ENCODE measurements at regions not wholly inside any gene's neighbourhood (a gene's known extent, or its start where the extent isn't known, plus 50 kb on each side); places are given as distances from the start of the nearest gene placed in this dataset.

DNA sequence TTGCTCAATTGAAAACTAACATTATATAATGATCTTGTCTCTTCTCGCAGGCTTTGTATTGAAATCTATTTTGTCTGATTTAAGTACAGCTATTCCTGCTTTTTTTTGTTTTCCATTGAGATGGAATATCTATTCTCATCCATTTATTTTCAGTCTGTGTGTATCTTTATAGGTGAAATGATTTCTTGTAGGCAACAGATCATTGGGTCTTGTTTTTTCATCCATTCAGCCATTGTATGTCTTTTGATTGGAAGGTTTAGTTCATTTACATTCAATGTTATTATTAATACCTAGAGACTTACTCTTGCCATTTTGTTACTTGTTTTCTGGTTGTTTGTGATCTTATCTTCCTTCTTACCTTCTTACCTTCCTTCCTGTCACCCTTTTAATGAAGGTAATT is 77.8 kb upstream of the TRPC6 start:
- TF ChIP-seq EZH2 (IDR thresholded peaks at IDR 0.05; ENCODE audit: borderline replicate concordance, low read depth, low read length, severe bottlenecking), result no peak
- no peak for TF ChIP-seq GATA2 (IDR thresholded peaks at IDR 0.05; ENCODE audit: insufficient read depth, insufficient read length, low read depth, low read length)
- TF ChIP-seq, protein P1, sequence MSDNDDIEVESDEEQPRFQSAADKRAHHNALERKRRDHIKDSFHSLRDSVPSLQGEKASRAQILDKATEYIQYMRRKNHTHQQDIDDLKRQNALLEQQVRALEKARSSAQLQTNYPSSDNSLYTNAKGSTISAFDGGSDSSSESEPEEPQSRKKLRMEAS (IDR thresholded peaks at IDR 0.05; ENCODE audit: insufficient read depth, insufficient read length), result no peak
- TF ChIP-seq FOS (IDR thresholded peaks at IDR 0.05; ENCODE audit: borderline replicate concordance, insufficient read depth, low read length), result no peak

More for the DNA sequence above, 77.8 kb upstream of the TRPC6 start:
- Histone ChIP-seq H3K36me3 (ENCODE audit: control insufficient read depth in 2 of 2, extremely low read depth in 1 of 2, insufficient read depth in 2 of 2, low read length in 2 of 2) (no peaks in the 10 kb centered on the region), H3K4me3 (replicated peaks in 1 of 3; ENCODE audit: insufficient read depth in 1 of 3, low read depth in 1 of 3, low read length in 3 of 3) (no peak overlapping the region), H3K4me2 (ENCODE audit: insufficient read depth, low read length) (no peak overlapping the region), H3K9me3 (replicated peaks; ENCODE audit: control insufficient read depth, insufficient read depth, low read length) (no peaks in the 10 kb centered on the region), H3K27me3 (ENCODE audit: control insufficient read depth in 2 of 2, insufficient read depth in 2 of 2, low read length in 2 of 2) (no peaks in the 10 kb centered on the region), H3K9me1 (replicated peaks; ENCODE audit: control insufficient read depth, extremely low read depth, insufficient read depth, low read length) (no peaks in the 10 kb centered on the region), H3K27ac (ENCODE audit: insufficient read depth, low read depth, low read length) (no peak overlapping the region), H2AFZ (ENCODE audit: low read depth, low read length) (no peak overlapping the region), H3K79me2 (ENCODE audit: control insufficient read depth, insufficient read depth, low read length) (no peaks in the 10 kb centered on the region), H3K9ac (replicated peaks; ENCODE audit: extremely low read depth, insufficient read depth, low read length) (no peak overlapping the region), H4K20me1 (replicated peaks; ENCODE audit: control insufficient read depth, extremely low read depth, insufficient read depth, low read length) (no peaks in the 10 kb centered on the region), H3K4me1 (ENCODE audit: control insufficient read depth, extremely low read depth, insufficient read depth, low read length) (no peaks in the 10 kb centered on the region)
- intact Hi-C loops (cut with micrococcal nuclease), result no loop called here
- dilution Hi-C loops (cut with MboI; ENCODE audit: extremely low pct_ligation_motif_present, low sequenced_read_pairs), result no loop called here
- DNase-seq (ENCODE audit: low read depth, low spot score), result no peak
- FAIRE-seq, result no peak
- BruUV-seq (replicated peaks), result no TSS peak
- CTCF ChIA-PET, result no interaction called here
- POLR2A ChIA-PET, result no interaction called here

Measured in endothelial cell of umbilical vein (primary cell).